ENCODE measurements at regions not wholly inside any gene's neighbourhood (a gene's known extent, or its start where the extent isn't known, plus 50 kb on each side); places are given as distances from the start of the nearest gene placed in this dataset.

DNA sequence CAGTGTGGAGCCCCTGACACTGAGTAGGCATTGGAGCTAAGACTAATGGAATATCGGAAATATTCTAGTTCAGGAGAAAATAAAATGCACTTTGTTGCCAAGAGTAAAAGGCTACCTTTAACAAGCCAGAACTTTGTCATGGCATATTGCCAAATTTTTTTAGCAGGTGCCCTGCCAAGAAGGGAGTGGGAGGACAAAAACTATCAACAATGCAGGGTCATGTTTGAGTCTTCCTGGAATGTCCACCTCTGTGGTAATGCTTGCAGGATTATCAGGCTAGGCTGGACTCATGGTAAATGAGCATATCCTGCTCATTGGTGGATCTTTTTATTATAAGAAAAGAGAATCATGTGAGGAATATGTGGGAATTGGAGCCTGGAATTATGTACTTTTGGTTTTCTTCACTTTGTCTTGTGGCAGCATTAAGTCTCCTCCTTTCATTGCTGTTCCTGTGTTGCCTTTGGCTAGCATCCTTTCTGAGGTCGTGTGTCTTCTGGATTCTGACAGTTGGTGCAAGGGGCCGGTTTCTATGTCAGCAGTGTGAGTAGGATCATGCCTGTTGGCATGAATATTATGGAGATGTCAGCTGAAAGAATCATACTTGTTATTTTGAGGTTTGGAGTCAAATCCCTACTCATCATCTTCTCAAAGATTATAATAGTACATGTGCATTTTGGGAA is 122.9 kb upstream of the SPRY2 start:
- TF ChIP-seq POLR2A (IDR thresholded peaks at IDR 0.05): no peak
- TF ChIP-seq, protein P1, sequence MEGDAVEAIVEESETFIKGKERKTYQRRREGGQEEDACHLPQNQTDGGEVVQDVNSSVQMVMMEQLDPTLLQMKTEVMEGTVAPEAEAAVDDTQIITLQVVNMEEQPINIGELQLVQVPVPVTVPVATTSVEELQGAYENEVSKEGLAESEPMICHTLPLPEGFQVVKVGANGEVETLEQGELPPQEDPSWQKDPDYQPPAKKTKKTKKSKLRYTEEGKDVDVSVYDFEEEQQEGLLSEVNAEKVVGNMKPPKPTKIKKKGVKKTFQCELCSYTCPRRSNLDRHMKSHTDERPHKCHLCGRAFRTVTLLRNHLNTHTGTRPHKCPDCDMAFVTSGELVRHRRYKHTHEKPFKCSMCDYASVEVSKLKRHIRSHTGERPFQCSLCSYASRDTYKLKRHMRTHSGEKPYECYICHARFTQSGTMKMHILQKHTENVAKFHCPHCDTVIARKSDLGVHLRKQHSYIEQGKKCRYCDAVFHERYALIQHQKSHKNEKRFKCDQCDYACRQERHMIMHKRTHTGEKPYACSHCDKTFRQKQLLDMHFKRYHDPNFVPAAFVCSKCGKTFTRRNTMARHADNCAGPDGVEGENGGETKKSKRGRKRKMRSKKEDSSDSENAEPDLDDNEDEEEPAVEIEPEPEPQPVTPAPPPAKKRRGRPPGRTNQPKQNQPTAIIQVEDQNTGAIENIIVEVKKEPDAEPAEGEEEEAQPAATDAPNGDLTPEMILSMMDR (IDR thresholded peaks at IDR 0.05): no peak
